IMR-90 (cell line): ENCODE measurements at regions not wholly inside any gene's neighbourhood (a gene's known extent, or its start where the extent isn't known, plus 50 kb on each side); places are given as distances from the start of the nearest gene placed in this dataset.

ENCODE experiments used
- BHLHE40 ChIP-seq: fragments of 150-350 bp; IDR thresholded peaks from 2 replicates; pipeline ENCODE4 v1.6.1; 2016; ENCODE audit warnings: mild to moderate bottlenecking, low read depth, low read length
- CEBPB ChIP-seq: IDR thresholded peaks from 2 replicates; pipeline ENCODE4 v1.6.1; 2012; ENCODE audit warnings: low read depth, low read length, improper control_type of control experiment
- CHD1 ChIP-seq: IDR thresholded peaks from 2 replicates; pipeline ENCODE4 v1.6.1; 2012; ENCODE audit warnings: low read depth, low read length, improper control_type of control experiment
- ELK1 ChIP-seq: fragments of 150-350 bp; IDR thresholded peaks from 2 replicates; pipeline ENCODE4 v1.6.1; 2016; ENCODE audit warnings: low read depth, mild to moderate bottlenecking, low read length, moderate library complexity, borderline replicate concordance
- FOS ChIP-seq: fragments of 150-350 bp; IDR thresholded peaks from 2 replicates; pipeline ENCODE4 v1.6.1; 2016; ENCODE audit warnings: low read depth, low read length
- MAFK ChIP-seq: IDR thresholded peaks from 2 replicates; pipeline ENCODE4 v1.6.1; 2012; ENCODE audit warnings: low read depth, low read length, improper control_type of control experiment
- MXI1 ChIP-seq: IDR thresholded peaks from 2 replicates; pipeline ENCODE4 v1.6.1; 2012; ENCODE audit warnings: low read depth, mild to moderate bottlenecking, low read length, moderate library complexity, borderline replicate concordance
- NFE2L2 ChIP-seq: fragments of 150-350 bp; IDR thresholded peaks from 2 replicates; pipeline ENCODE4 v1.6.1; 2016; ENCODE audit warnings: low read depth, mild to moderate bottlenecking, low read length
- POLR2A ChIP-seq: IDR thresholded peaks from 2 replicates; pipeline ENCODE4 v1.6.1; 2012; ENCODE audit warnings: mild to moderate bottlenecking, low read depth, low read length
- RAD21 ChIP-seq: IDR thresholded peaks from 2 replicates; pipeline ENCODE4 v1.6.1; 2012; ENCODE audit warnings: low read length, improper control_type of control experiment
- RCOR1 ChIP-seq: IDR thresholded peaks from 2 replicates; pipeline ENCODE4 v1.6.1; 2012; ENCODE audit warnings: mild to moderate bottlenecking, low read length, improper control_type of control experiment; ENCODE audit not compliant: insufficient replicate concordance
- RFX5 ChIP-seq: IDR thresholded peaks from 2 replicates; pipeline ENCODE4 v1.8.0; 2012; ENCODE audit warnings: low read depth, mild to moderate bottlenecking, low read length, moderate library complexity
- USF2 ChIP-seq: fragments of 150-350 bp; IDR thresholded peaks from 2 replicates; pipeline ENCODE4 v1.6.1; 2017; ENCODE audit warnings: mild to moderate bottlenecking, antibody characterized with exemption, low read length, low read depth
- TF ChIP-seq, protein P1 (sequence below): conservative IDR thresholded peaks from 2 replicates; pipeline ENCODE4 v1.5.1; 2012; ENCODE audit warnings: mild to moderate bottlenecking, low read depth, low read length, improper control_type of control experiment

GRCh38 chr13:30074955-30075614 is 224.7 kb upstream of the UBL3 start:
- TF ChIP-seq POLR2A (no peak), RFX5 (no peak), MXI1 (no peak), CHD1 (no peak), RAD21 (no peak), CEBPB (no peak), MAFK (no peak), BHLHE40 (no peak), FOS (no peak), USF2 (no peak), ELK1 (no peak), RCOR1 (no peak), NFE2L2 (no peak)
- TF ChIP-seq, protein P1, sequence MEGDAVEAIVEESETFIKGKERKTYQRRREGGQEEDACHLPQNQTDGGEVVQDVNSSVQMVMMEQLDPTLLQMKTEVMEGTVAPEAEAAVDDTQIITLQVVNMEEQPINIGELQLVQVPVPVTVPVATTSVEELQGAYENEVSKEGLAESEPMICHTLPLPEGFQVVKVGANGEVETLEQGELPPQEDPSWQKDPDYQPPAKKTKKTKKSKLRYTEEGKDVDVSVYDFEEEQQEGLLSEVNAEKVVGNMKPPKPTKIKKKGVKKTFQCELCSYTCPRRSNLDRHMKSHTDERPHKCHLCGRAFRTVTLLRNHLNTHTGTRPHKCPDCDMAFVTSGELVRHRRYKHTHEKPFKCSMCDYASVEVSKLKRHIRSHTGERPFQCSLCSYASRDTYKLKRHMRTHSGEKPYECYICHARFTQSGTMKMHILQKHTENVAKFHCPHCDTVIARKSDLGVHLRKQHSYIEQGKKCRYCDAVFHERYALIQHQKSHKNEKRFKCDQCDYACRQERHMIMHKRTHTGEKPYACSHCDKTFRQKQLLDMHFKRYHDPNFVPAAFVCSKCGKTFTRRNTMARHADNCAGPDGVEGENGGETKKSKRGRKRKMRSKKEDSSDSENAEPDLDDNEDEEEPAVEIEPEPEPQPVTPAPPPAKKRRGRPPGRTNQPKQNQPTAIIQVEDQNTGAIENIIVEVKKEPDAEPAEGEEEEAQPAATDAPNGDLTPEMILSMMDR: no peak
